Endothelial cell of umbilical vein (primary cell): ENCODE measurements at regions not wholly inside any gene's neighbourhood (a gene's known extent, or its start where the extent isn't known, plus 50 kb on each side); places are given as distances from the start of the nearest gene placed in this dataset.

Experiments used
- BruUV-seq: library from RNA; stranded (reverse); fragments of 400-500 nt; replicated peaks from 2 replicates; lab custom pipeline; 2021; lab: Mats Ljungman, UMichigan
- CTCF ChIA-PET: fragments of 300-600, 350-600 bp; sonication (Branson Sonifier 250); formaldehyde crosslinking; loops from one replicate; lab custom pipeline; 2021; ENCODE audit warnings: antibody characterized with exemption, inconsistent platforms; lab: Charles Lee
- POLR2A ChIA-PET: fragments of 300-600, 350-600 bp; sonication (Branson Sonifier 250); formaldehyde crosslinking; loops from one replicate; lab custom pipeline; 2021; ENCODE audit warnings: antibody characterized with exemption, inconsistent platforms; lab: Charles Lee
- DNase-seq: peaks from one replicate; pipeline ENCODE4 v3.0.0-alpha.2; 2011; ENCODE audit warnings: low read depth, low spot score
- FAIRE-seq: peaks from 2 replicates; lab custom pipeline; 2011; peaks lifted over from hg19 to GRCh38; lab: Jason Lieb, UNC
- H2AFZ ChIP-seq: 2 replicates; pipeline ENCODE4 v1.6.0; 2012; ENCODE audit warnings: low read depth, low read length, control low read depth, inconsistent platforms
- H3K27ac ChIP-seq: 2 replicates; pipeline ENCODE4 v1.5.1; 2011; ENCODE audit warnings: low read depth, mild to moderate bottlenecking, control low read depth, low read length, moderate library complexity; ENCODE audit not compliant: insufficient read depth
- H3K27me3 ChIP-seq, 2 experiments: 2 replicates each; pipeline versions ENCODE4 v1.6.0 to v1.6.1; 2011; ENCODE audit warnings: low read length in 2 of 2, mixed read lengths in 1 of 2; ENCODE audit not compliant: control insufficient read depth in 2 of 2, insufficient read depth in 2 of 2
- H3K36me3 ChIP-seq, 2 experiments: 2 replicates in 1 of 2; 3 replicates in 1 of 2; pipeline ENCODE4 v1.5.1; 2011; ENCODE audit warnings: low read length in 2 of 2, mild to moderate bottlenecking in 1 of 2, moderate library complexity in 1 of 2; ENCODE audit not compliant: control insufficient read depth in 2 of 2, insufficient read depth in 2 of 2; ENCODE audit errors: extremely low read depth in 1 of 2
- H3K4me1 ChIP-seq: 3 replicates; pipeline ENCODE4 v1.5.1; 2011; ENCODE audit warnings: mild to moderate bottlenecking, low read length; ENCODE audit not compliant: control insufficient read depth, insufficient read depth; ENCODE audit errors: extremely low read depth
- H3K4me2 ChIP-seq: 2 replicates; pipeline ENCODE4 v1.6.1; 2011; ENCODE audit warnings: low read length, control low read depth, mixed read lengths; ENCODE audit not compliant: insufficient read depth
- H3K4me3 ChIP-seq, 3 experiments: fragments of 200-600 bp in 1 of 3; sonication (generic), shearing (Covaris generic) in 1 of 3; replicated peaks in 1 of 3; 2 replicates each; pipeline ENCODE4 v1.5.1; 2011 to 2016; ENCODE audit warnings: control low read depth in 3 of 3, low read length in 3 of 3, mild to moderate bottlenecking in 2 of 3, inconsistent platforms in 1 of 3, low read depth in 1 of 3, moderate library complexity in 1 of 3; ENCODE audit not compliant: insufficient read depth in 1 of 3
- H3K79me2 ChIP-seq: 2 replicates; pipeline ENCODE4 v1.6.0; 2012; ENCODE audit warnings: low read length, inconsistent platforms; ENCODE audit not compliant: control insufficient read depth, insufficient read depth
- H3K9ac ChIP-seq: replicated peaks from 2 replicates; pipeline ENCODE3; 2011; ENCODE audit warnings: low read length, control low read depth; ENCODE audit not compliant: insufficient read depth; ENCODE audit errors: extremely low read depth
- H3K9me1 ChIP-seq: replicated peaks from 3 replicates; pipeline ENCODE4 v1.6.0; 2011; ENCODE audit warnings: mild to moderate bottlenecking, low read length; ENCODE audit not compliant: control insufficient read depth, insufficient read depth; ENCODE audit errors: extremely low read depth
- H3K9me3 ChIP-seq: replicated peaks from 2 replicates; pipeline ENCODE4 v1.5.1; 2012; ENCODE audit warnings: low read length, inconsistent platforms; ENCODE audit not compliant: control insufficient read depth, insufficient read depth
- H4K20me1 ChIP-seq: replicated peaks from 2 replicates; pipeline ENCODE3; 2011; ENCODE audit warnings: mild to moderate bottlenecking, low read length; ENCODE audit not compliant: control insufficient read depth, insufficient read depth; ENCODE audit errors: extremely low read depth
- EZH2 ChIP-seq: IDR thresholded peaks from 2 replicates; pipeline ENCODE4 v1.6.1; 2012; ENCODE audit warnings: borderline replicate concordance, low read depth, mild to moderate bottlenecking, moderate library complexity, low read length, inconsistent platforms; ENCODE audit not compliant: severe bottlenecking
- FOS ChIP-seq: IDR thresholded peaks from 2 replicates; pipeline ENCODE4 v1.6.1; 2011; ENCODE audit warnings: mild to moderate bottlenecking, low read length, moderate library complexity, borderline replicate concordance; ENCODE audit not compliant: insufficient read depth
- GATA2 ChIP-seq: IDR thresholded peaks from 2 replicates; pipeline ENCODE4 v1.7.0; 2011; ENCODE audit warnings: low read depth, mild to moderate bottlenecking, moderate library complexity, mixed read lengths, low read length; ENCODE audit not compliant: insufficient read length, insufficient read depth
- JUN ChIP-seq: IDR thresholded peaks from 2 replicates; pipeline ENCODE4 v1.6.1; 2011; ENCODE audit warnings: borderline replicate concordance, low read depth; ENCODE audit not compliant: insufficient read length, insufficient read depth
- MAX ChIP-seq: IDR thresholded peaks from 2 replicates; pipeline ENCODE4 v1.6.1; 2011; ENCODE audit not compliant: insufficient read depth, insufficient read length
- MYC ChIP-seq: IDR thresholded peaks from one replicate; pipeline ENCODE4 v1.6.1; 2011; ENCODE audit warnings: mild to moderate bottlenecking, low read depth, low read length
- POLR2A ChIP-seq: IDR thresholded peaks from 2 replicates; pipeline ENCODE4 v1.6.1; 2012; ENCODE audit warnings: low read depth, mild to moderate bottlenecking, control low read depth, low read length
- POLR2AphosphoS5 ChIP-seq: IDR thresholded peaks from 2 replicates; pipeline ENCODE4 v1.6.1; 2012; ENCODE audit warnings: low read depth, mild to moderate bottlenecking, control low read depth, low read length, moderate library complexity; ENCODE audit not compliant: insufficient read depth
- dilution Hi-C: fragments of 300-500 bp; cut with MboI; formaldehyde crosslinking; loops from one replicate; pipeline ENCODE4 v1.15.0; 2019; ENCODE audit warnings: low sequenced_read_pairs; ENCODE audit not compliant: extremely low pct_ligation_motif_present
- intact Hi-C: fragments of 100-400 bp; cut with micrococcal nuclease; formaldehyde crosslinking; loops from one replicate; pipeline ENCODE4 v1.10.0; 2022
- TF ChIP-seq, protein P1 (sequence below), 2 donors: IDR thresholded peaks; 1 replicate in 1 of 2; 2 replicates in 1 of 2; pipeline ENCODE4 v1.5.1; 2011; ENCODE audit warnings: low read length in 2 of 2, mild to moderate bottlenecking in 2 of 2, moderate library complexity in 2 of 2, control low read depth in 1 of 2, inconsistent platforms in 1 of 2, low read depth in 1 of 2; ENCODE audit not compliant: insufficient read depth in 1 of 2; ENCODE audit errors: extremely low read depth in 1 of 2

- Histone ChIP-seq H2AFZ (no peak overlapping the region), H3K4me3 (no peak overlapping the region), H3K27me3 (no peaks in the 10 kb centered on the region), H3K27ac (no peak overlapping the region), H3K4me1 (no peaks in the 10 kb centered on the region), H3K36me3 (no peaks in the 10 kb centered on the region), H3K9me3 (no peaks in the 10 kb centered on the region), H3K79me2 (no peaks in the 10 kb centered on the region), H4K20me1 (no peaks in the 10 kb centered on the region), H3K4me2 (no peak overlapping the region), H3K9me1 (no peaks in the 10 kb centered on the region), H3K9ac (no peak overlapping the region)
- no peak for DNase-seq
- ChIA-PET POLR2A (no interaction called here), CTCF (no interaction called here)
- no TSS peak for BruUV-seq
- TF ChIP-seq JUN (no peak), POLR2AphosphoS5 (no peak), GATA2 (no peak), POLR2A (no peak), MAX (no peak), FOS (no peak), MYC (no peak), EZH2 (no peak)
- TF ChIP-seq, protein P1, sequence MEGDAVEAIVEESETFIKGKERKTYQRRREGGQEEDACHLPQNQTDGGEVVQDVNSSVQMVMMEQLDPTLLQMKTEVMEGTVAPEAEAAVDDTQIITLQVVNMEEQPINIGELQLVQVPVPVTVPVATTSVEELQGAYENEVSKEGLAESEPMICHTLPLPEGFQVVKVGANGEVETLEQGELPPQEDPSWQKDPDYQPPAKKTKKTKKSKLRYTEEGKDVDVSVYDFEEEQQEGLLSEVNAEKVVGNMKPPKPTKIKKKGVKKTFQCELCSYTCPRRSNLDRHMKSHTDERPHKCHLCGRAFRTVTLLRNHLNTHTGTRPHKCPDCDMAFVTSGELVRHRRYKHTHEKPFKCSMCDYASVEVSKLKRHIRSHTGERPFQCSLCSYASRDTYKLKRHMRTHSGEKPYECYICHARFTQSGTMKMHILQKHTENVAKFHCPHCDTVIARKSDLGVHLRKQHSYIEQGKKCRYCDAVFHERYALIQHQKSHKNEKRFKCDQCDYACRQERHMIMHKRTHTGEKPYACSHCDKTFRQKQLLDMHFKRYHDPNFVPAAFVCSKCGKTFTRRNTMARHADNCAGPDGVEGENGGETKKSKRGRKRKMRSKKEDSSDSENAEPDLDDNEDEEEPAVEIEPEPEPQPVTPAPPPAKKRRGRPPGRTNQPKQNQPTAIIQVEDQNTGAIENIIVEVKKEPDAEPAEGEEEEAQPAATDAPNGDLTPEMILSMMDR (IDR thresholded peaks at IDR 0.05; ENCODE audit: extremely low read depth in 1 of 2, insufficient read depth in 1 of 2, low read depth in 1 of 2, low read length in 2 of 2), result no peak
- intact Hi-C loops, result no loop called here
- dilution Hi-C loops, result no loop called here
- no peak for FAIRE-seq
These were observed 499.5 kb upstream of the CHAC2 start for GRCh38 chr2:53268086-53268485.
